Mucosa of rectum (tissue), 2 donors: ENCODE measurements at regions not wholly inside any gene's neighbourhood (a gene's known extent, or its start where the extent isn't known, plus 50 kb on each side); places are given as distances from the start of the nearest gene placed in this dataset.

Experiments
- H3K27ac ChIP-seq, 2 donors: one replicate each; pipeline ENCODE4 v1.7.0; 2013; ENCODE audit warnings: inconsistent platforms in 2 of 2, low read depth in 2 of 2, low read length in 2 of 2
- H3K27me3 ChIP-seq, 2 donors: one replicate each; pipeline ENCODE4 v1.7.0; 2013; ENCODE audit warnings: low read length in 2 of 2; ENCODE audit not compliant: control insufficient read depth in 2 of 2, insufficient read depth in 2 of 2
- H3K36me3 ChIP-seq, 2 donors: one replicate each; pipeline ENCODE4 v1.7.0; 2013; ENCODE audit warnings: low read length in 2 of 2; ENCODE audit not compliant: control insufficient read depth in 2 of 2, insufficient read depth in 2 of 2
- H3K4me1 ChIP-seq, 2 donors: one replicate each; pipeline ENCODE4 v1.7.0; 2013; ENCODE audit warnings: low read length in 2 of 2, mild to moderate bottlenecking in 1 of 2; ENCODE audit not compliant: control insufficient read depth in 2 of 2, insufficient read depth in 2 of 2
- H3K4me3 ChIP-seq, 2 donors: one replicate each; pipeline ENCODE4 v1.7.0; 2013; ENCODE audit warnings: low read length in 2 of 2
- H3K9ac ChIP-seq, 2 donors: one replicate each; pipeline ENCODE4 v1.7.0; 2013; ENCODE audit warnings: low read length in 2 of 2, low read depth in 1 of 2, mild to moderate bottlenecking in 1 of 2
- H3K9me3 ChIP-seq, 2 donors: one replicate each; pipeline ENCODE4 v1.7.0; 2013; ENCODE audit warnings: low read length in 2 of 2; ENCODE audit not compliant: control insufficient read depth in 2 of 2
- donor health status: healthy.
- donor health status: Normal muscosa, but diverticular disease.

GRCh38 chr3:72187131-72187530 lies 402.2 kb upstream of the PROK2 start:
- Histone ChIP-seq H3K9ac (no peak overlapping the region), H3K27ac (no peak overlapping the region), H3K36me3 (no peaks in the 10 kb centered on the region), H3K4me1 (no peaks in the 10 kb centered on the region), H3K4me3 (no peak overlapping the region), H3K9me3 (no peaks in the 10 kb centered on the region), H3K27me3 (no peaks in the 10 kb centered on the region)

GRCh38 chr3:72186400-72186855 lies 401.5 kb upstream of the PROK2 start:
- H3K4me3 ChIP-seq: no peak overlapping the region
- no peaks in the 10 kb centered on the region for H3K36me3 ChIP-seq
- H3K4me1 ChIP-seq: no peaks in the 10 kb centered on the region
- H3K9ac ChIP-seq: no peak overlapping the region
- no peaks in the 10 kb centered on the region for H3K27me3 ChIP-seq
- no peak overlapping the region for H3K27ac ChIP-seq
- H3K9me3 ChIP-seq: no peaks in the 10 kb centered on the region

GRCh38 chr3:72185549-72186399 lies 400.8 kb upstream of the PROK2 start:
- H3K27ac ChIP-seq: no peak overlapping the region
- no peaks in the 10 kb centered on the region for H3K27me3 ChIP-seq
- no peaks in the 10 kb centered on the region for H3K9me3 ChIP-seq
- no peak overlapping the region for H3K4me3 ChIP-seq
- H3K9ac ChIP-seq: no peak overlapping the region
- H3K36me3 ChIP-seq: no peaks in the 10 kb centered on the region
- no peaks in the 10 kb centered on the region for H3K4me1 ChIP-seq

GRCh38 chr3:72183489-72183888 lies 398.5 kb upstream of the PROK2 start:
- Histone ChIP-seq H3K36me3 (no peaks in the 10 kb centered on the region), H3K4me3 (no peak overlapping the region), H3K27ac (no peak overlapping the region), H3K9ac (no peak overlapping the region), H3K9me3 (no peaks in the 10 kb centered on the region), H3K4me1 (no peaks in the 10 kb centered on the region), H3K27me3 (no peaks in the 10 kb centered on the region)

GRCh38 chr3:72182206-72182605 lies 397.3 kb upstream of the PROK2 start:
- Histone ChIP-seq H3K27ac (no peak overlapping the region), H3K9me3 (no peaks in the 10 kb centered on the region), H3K36me3 (no peaks in the 10 kb centered on the region), H3K4me3 (no peak overlapping the region), H3K4me1 (peaks cover under 1 to 7% of the 10 kb centered on the region in 2 donors), H3K27me3 (no peaks in the 10 kb centered on the region), H3K9ac (no peak overlapping the region)

GRCh38 chr3:72181251-72181650 lies 396.3 kb upstream of the PROK2 start:
- no peak overlapping the region for H3K27ac ChIP-seq
- peaks cover 7 to 15% of the 10 kb centered on the region in 2 donors for H3K4me1 ChIP-seq
- no peaks in the 10 kb centered on the region for H3K27me3 ChIP-seq
- no peak overlapping the region for H3K9ac ChIP-seq
- H3K36me3 ChIP-seq: no peaks in the 10 kb centered on the region
- no peak overlapping the region for H3K4me3 ChIP-seq
- no peaks in the 10 kb centered on the region for H3K9me3 ChIP-seq

- H3K4me3 ChIP-seq: no peak overlapping the region
- H3K27ac ChIP-seq: no peak overlapping the region
- H3K9me3 ChIP-seq: no peaks in the 10 kb centered on the region
- H3K4me1 ChIP-seq: peaks cover 12 to 15% of the 10 kb centered on the region in 2 donors
- H3K36me3 ChIP-seq: no peaks in the 10 kb centered on the region
- no peaks in the 10 kb centered on the region for H3K27me3 ChIP-seq
- no peak overlapping the region for H3K9ac ChIP-seq
Observed at GRCh38 chr3:72180405-72180804, 395.5 kb upstream of the PROK2 start.

- Histone ChIP-seq H3K9me3 (no peaks in the 10 kb centered on the region), H3K27me3 (no peaks in the 10 kb centered on the region), H3K36me3 (no peaks in the 10 kb centered on the region), H3K27ac (no peak overlapping the region), H3K4me1 (peaks cover 12 to 15% of the 10 kb centered on the region in 2 donors), H3K4me3 (no peak overlapping the region), H3K9ac (no peak overlapping the region)
Observed at GRCh38 chr3:72179107-72179464, 394.1 kb upstream of the PROK2 start.

- Histone ChIP-seq H3K4me3 (no peak overlapping the region), H3K9ac (no peak overlapping the region), H3K9me3 (no peaks in the 10 kb centered on the region), H3K27me3 (no peaks in the 10 kb centered on the region), H3K36me3 (no peaks in the 10 kb centered on the region), H3K27ac (no peak overlapping the region), H3K4me1 (peaks cover 12 to 15% of the 10 kb centered on the region in 2 donors)
Observed at GRCh38 chr3:72178463-72179106, 393.6 kb upstream of the PROK2 start.
